Posterior cingulate gyrus (tissue), 11 donors: ENCODE measurements at regions not wholly inside any gene's neighbourhood (a gene's known extent, or its start where the extent isn't known, plus 50 kb on each side); places are given as distances from the start of the nearest gene placed in this dataset.

Experiments used
- DNase-seq, 10 donors: peaks; one replicate each; pipeline versions ENCODE4 v3.0.0 to v3.0.0-alpha.2; 2020 to 2021; ENCODE audit warnings: mixed read lengths in 3 of 10
- intact Hi-C: fragments of 100-400 bp; cut with DNase I; formaldehyde crosslinking; loops from one replicate; pipeline ENCODE4 v1.15.1; 2023

DNA sequence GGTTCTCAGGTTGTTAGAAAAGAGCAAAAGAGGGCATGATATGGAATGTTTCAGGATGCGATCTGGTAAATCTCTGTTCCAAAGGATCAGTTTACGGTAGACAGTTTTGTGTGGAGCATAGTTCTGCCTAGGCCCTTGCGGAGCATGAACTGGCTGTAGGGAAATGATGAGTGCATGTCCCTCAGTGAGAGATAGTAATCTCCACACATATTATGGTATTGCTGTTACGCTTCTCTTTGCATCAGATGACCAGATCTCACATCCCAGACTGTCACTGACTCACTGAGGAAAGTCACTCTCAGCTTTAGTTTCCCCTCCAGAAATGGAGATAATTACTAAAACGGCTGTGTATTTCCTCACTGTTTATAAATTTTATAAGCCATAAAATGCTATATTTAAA, 836.0 kb downstream of the JRKL start:
- intact Hi-C loops, result no loop called here
- DNase-seq, result no peak

DNA sequence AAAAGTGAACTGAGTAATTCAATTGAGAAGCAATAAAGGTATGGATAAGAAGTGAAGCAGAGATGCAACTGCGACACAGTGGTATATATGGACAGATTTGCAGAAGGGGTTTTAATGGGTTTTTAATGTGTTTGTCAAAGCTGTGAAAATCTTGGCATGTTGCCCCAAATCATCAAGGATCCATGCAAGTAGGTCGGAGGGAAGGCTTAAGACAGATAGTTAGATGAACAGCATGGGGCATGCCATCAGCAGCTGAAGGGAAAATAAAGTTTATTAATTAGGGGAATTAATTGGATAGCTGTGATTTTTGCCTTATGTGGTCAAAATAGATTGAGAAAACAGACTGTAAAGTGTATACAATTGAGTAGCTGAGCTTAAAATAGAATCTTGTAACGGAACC, 840.1 kb downstream of the JRKL start:
- intact Hi-C loops, result no loop called here
- DNase-seq, result no peak

DNA sequence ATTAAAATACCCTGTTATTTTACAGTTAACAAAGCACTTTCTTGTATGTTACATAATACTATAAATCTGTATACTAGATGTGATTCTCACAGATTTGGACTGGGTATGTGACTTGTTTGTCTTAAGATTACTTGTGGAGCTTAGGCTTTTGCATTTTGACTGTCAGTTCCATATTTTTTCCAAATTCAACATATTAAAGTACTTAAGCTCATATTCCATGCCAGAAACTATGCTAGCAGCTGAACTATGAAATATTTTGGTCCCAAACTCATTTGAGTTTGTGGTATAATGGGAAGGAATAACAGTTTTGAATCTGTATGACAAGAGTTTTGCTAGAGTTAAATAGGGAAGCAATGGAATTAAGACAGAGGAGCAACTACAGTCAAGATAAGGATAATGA, 841.4 kb downstream of the JRKL start:
- intact Hi-C loops, result no loop called here
- no peak for DNase-seq

DNA sequence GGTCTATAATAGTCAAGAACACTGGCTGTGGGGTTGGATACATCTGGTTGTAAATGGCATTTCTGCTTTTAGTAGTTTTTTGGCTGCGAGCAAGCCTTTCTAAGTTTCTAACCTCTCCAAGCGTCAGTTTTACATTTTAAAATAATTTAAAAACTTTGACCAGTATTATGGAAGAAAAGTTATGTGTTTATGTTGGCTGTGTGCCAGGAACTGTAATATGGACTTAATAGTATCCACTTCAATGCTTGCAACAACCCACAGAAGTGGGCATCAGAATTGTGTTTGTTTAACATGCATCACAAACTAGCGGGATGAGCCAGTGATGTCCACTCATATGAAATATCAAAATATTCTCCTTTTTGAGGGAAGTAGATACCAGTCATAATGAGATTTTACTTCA, 844.2 kb downstream of the JRKL start:
- intact Hi-C loops, result no loop called here

DNA sequence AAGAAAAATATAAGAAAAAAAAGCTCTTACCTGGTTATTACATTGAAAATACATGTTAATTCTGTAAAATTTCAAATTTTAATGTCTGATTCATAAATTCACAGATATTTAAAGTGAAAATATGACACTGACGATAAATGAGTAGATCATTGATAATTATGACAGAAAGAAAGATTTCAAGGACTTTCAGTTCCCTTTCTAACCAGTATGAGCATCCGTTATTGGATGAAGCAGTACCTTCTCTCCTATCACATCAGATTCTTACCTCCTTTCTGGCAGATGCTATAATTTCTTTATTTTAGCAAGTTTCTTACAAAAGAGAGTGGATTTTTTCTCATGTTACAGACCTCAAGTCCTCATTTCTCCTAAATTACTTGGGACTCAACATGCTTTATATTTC, 847.3 kb downstream of the JRKL start:
- intact Hi-C loops, result no loop called here
- DNase-seq, result no peak

More for the DNA sequence above, 844.2 kb downstream of the JRKL start:
- no peak for DNase-seq

DNA sequence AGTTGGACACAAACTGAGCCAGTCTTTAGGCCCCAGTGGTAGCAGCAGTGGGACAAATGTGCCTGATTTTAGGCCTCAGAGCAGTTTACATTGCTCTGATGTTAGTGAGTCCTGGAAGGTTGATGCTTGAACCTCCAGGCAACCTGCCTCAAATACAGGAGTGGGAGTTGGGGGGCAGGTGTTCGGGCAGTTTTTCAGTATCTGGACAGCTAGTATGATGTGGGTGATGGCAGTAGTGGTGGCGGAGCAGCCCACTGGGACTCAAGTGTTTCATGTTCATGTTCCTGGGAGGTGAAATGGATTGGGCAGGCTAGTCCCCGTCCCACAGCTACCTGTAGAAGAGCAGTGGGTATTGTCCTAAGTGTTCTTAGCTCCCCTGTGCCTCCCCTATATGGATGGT, 857.8 kb downstream of the JRKL start:
- peak in 2 of 10 donors; percentile 52 to 70 for DNase-seq
- intact Hi-C loops, result no loop called here

DNA sequence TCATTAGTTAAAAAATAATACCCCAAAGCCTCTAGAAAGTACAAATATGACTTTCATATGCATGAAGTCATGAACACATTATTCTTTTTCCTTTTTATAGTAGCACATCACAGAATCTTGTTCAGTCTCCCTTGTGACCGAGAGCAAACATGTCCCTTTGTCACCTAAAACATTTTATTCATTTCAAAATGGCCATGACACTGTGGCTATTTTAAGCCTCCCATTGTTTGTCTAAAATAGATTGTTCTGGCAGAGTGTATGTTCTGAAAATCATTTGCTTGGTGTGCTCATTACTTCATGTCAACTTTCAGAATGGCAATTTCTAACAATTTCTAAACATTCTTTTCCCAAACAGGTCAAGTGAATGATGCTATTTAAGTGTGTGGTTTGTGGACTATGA, 865.0 kb downstream of the JRKL start:
- intact Hi-C loops, result no loop called here
- DNase-seq, result no peak

DNA sequence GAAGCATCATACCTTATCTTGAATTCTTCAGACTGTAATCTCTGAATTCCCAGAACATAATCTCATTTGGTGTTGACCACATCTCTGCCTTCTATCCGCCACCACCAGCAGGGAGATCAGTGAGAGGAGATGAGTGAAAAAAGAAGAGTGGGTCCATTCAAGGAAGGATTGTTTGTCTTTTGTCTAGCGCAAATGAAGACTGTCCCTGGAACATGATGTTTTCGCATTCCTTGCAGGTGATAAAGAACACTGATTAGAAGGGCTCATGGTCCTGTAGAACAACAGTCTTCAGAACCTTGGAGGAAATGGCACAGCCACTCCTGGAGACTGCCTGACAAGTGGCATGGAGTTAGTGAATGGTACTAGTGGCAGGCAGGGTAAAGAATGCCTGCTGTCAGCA, 869.6 kb downstream of the JRKL start:
- intact Hi-C loops, result no loop called here
- no peak for DNase-seq

DNA sequence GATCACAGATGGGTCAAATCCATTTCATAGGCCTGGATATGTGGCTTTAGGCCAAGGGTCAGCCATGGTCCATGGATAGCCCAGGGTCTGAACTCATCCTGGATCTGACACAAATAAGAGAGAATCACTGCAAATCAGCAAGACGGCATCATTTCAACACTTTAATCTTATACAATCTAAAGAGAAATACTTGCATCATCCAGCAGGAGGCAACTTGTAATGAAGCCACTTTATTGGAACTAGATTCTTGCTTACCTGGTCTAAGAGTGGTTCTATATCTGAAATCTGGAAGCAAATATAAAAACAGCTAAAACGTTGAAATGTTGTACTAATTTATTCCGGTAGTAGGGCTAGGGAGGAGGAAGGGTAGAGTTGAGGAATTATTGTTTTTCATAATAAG, 870.1 kb downstream of the JRKL start:
- intact Hi-C loops, result no loop called here

DNA sequence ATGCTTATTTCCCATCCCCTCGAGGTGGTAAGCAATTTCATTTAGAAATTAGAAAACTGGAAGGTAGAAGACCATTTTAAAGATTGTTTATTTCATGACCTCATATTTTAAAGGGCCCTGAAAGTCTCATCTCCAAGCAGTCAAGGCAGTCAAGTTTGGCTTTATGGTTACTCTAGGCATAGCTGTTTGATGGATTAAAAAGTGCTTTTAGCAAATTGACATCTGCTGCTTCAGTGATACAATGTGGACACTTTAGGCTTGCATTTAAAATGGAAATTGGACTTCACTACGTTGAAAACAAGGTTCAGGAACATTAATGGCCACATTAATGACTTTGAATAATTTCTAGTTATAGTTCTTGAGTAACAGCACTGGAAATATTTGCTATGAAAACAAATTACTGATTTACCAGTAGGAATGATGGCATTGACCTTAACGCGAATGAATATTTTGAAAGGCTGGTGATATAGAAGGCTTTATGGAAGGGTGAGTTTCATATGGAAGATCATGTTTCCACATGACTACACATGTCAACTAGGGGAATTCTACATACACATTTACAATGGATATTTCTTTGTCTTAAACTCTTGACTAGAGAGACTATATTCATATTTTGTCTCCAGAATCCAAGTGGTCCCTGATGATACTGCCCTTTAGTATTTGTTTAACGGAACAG, 873.5 kb downstream of the JRKL start:
- DNase-seq, result no peak
- intact Hi-C loops, result no loop called here

More for the DNA sequence above, 870.1 kb downstream of the JRKL start:
- no peak for DNase-seq

DNA sequence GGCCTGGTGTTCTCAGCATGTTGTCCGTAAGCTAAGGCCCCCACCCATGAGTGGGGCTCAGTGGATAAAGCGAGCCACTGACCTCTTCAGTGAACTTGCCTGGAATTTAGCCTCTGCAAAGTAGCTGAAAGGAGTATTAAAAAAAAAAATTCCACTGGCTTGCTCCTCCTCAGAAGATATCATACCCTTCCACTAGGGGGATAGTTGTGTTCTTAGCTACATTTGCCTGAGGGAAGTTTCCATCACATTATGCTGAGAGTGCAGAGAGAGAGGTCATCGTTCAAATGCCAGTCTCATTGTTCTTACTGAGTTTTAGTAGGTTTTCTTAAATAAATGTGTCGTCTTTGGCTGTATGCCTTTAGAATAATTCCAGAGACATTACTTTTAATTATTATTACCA, 879.7 kb downstream of the JRKL start:
- intact Hi-C loops, result no loop called here
- no peak for DNase-seq

DNA sequence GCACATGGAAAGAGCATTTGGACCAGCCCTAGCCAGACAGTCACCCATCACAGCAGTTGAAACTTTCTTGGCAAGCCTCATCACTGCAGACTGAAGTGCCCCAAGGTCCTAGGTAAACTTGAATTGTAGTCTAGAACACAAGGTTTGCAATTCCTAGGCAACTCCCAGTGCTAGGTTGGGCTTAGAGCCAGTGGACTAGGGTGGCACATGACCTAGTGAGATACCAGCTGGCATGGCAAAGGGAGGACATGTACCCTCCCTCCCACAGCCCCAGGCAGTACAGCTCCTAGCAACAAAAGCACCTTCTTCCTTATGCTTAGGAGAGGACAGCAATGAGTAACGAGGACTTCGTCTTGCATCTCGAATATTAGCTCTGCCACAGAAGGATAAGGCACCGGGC, 889.5 kb downstream of the JRKL start:
- no peak for DNase-seq

DNA sequence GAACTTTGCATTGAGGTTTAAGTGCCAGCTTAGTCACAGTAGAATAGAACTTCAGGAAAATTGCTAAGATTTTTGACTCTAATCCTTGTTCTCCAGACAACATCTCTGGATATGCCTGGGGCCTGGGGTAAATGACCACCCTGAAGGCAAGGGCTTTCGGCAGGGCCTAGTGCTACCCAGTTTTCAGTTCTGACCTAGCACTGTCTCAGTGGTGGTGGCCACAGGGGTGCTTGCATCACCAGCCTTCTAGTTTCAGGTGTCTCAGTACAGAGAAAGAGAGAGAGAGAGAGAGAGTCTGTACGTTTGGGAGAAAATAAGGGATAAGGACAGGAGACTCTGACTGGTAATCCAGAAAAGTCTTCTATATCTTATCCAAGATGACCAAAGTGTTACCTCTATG, 890.5 kb downstream of the JRKL start:
- DNase-seq, result peak in 1 of 10 donors; percentile 30
- intact Hi-C loops, result no loop called here

More for the DNA sequence above, 889.5 kb downstream of the JRKL start:
- intact Hi-C loops, result no loop called here

DNA sequence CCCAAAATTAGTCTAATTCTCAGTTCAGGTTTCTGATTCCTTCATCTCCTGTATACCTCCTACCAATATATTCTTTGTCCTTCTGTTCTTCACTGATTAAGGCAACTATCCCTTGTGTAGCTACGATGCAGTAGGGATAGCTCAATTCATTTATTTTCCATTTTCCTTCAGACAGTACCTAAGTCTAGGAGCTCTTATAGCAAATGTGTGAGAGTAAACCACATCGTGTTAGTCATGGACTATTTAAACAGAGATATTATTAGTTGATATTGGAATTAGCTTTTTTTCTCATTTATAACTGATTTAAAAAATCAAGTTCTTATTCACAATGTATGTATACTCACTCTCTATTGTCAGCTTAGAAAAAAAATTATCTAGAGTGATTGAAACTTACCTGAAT, 900.0 kb downstream of the JRKL start:
- intact Hi-C loops, result no loop called here

DNA sequence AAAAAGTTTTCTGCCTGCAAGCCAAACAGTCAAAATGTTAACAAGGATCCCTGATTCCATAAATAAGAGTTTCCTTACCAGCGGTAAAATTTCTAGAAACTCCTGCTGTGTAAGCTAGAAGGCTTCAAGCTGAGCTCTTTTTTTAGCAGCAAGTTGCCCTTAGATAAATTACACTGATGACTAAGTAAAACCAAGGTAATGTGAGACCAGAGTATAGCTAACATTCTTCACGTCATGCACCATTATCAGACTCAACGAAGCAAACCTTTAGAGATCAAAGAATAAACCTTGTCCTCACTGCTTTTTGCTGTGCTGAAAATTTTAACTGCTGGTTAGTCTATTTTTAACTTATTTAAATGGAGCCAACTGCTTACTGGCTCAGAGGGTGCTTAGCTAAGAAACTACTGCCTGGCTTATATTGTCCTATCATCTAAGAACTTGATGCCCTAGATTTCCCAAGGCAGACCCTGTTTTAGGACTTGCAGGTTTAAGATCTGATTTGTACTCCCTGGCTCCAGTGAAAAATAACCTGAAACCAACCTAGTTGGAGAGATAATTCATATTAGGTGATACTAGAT, 900.7 kb downstream of the JRKL start:
- no peak for DNase-seq
- intact Hi-C loops, result no loop called here

More for the DNA sequence above, 900.0 kb downstream of the JRKL start:
- DNase-seq, result no peak

DNA sequence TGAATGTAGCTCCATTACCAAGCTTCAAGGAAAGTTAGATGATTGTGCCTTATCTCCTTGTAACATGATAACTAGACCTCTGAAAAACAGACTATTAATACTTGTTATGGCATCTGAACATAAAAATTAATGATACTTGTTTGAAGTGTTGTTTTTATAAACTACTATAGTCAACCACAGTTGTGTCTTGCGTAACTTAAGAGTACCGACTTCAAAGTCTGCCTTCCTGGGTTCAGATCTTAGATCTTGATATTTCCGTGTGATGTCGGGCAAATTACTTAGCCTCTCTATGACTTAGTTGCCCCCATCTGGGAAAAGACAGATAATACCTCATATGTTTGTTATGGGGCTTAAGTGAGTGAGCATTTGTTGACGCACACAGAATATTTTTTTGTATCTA, 906.5 kb downstream of the JRKL start:
- intact Hi-C loops, result no loop called here
- no peak for DNase-seq

DNA sequence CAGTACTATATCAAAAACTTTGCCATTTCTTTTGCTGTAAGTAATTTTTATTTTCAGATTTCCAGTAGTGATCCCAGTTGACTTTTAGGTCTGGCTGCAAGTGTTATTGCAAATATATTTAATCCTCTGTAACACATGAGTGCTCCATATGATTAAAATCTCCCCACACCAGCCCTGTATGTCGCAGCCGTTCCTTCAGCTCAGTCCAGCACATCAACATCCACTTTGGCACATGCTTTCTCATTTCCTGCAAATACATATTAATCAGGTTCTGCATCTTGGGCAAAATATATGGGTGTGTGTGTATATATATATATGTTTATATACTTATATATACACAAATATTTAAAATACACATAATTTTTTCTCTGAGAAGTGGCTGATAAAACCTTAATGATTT, 919.5 kb downstream of the JRKL start:
- DNase-seq, result no peak

DNA sequence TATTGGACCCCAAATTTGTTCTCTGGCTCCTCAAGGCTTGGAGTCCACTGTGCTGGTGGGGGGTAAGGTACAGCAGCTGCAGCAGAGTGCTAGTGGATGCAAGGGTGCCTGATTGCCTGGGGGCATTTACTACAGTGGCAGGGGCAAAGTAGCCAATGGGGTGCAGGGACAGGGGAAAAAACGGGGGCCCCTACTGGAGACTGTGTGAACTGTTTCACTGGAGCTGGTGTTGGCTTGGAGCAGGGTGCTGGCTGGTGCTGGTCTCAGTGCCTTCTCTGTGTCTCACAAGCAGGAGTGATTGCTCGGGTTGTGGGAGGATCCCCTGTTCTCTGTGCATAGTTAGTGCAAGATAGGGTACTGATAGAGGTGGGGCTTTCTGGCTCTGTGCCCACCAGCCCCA, 935.9 kb downstream of the JRKL start:
- intact Hi-C loops, result no loop called here
- DNase-seq, result peak in 1 of 10 donors; percentile 44

More for the DNA sequence above, 919.5 kb downstream of the JRKL start:
- intact Hi-C loops, result no loop called here

DNA sequence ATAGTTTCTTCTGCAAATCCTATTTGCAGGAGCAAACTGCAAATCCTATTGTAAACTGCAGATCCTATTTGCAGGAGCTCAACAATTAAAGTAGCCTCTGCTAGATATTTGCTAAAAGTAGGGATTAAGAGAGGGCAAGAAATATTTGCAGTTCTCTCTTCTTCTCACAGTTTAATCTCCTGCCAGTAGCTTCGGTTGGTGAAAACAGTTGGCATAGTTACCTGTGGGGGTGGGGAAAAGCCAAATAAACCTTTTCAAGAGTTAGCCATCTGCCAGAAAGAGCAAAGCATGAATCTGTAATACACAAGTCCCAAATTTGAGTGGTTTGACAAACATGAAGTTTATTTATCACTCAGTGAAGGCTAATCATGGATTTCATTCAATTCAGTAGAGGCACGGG, 942.5 kb downstream of the JRKL start:
- no peak for DNase-seq
- intact Hi-C loops, result no loop called here

DNA sequence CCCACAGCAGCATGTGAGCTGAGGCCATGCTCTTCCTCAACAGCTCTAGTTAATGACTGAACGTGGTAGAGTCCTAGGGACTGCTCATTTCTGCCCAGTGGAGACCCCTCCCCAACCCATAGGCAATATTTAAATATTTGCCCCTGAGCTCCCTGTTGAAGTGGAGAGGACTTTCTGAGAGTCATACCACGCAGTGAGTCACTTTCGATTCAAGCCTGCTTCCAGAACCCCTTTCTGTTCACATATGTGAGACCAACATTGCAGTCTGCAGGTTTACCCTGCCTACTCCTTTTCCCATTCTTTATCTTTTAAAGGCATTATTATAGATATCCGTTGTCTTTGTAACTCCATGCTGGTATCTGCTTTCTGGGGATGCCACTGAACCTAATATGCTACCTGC, 946.3 kb downstream of the JRKL start:
- intact Hi-C loops, result no loop called here
- DNase-seq, result no peak

DNA sequence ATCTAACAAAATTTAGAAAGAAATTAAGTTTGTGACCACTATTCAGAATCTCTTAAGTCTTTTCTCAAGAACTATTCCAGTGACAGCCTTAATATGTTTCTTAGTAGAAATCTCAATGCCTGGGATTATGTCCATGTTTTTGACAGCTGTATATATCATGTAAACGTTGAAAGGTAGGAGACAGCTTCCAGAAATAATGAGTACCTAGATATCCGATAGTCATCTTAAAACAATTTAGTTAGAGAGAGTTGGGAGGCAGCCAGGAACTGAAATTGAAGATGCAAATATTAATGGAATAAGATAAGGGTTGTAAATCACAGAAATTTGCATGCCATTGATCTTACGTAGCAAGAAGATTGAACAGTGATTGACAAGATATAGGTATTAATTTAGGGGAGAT, 955.2 kb downstream of the JRKL start:
- intact Hi-C loops, result no loop called here
- DNase-seq, result no peak

DNA sequence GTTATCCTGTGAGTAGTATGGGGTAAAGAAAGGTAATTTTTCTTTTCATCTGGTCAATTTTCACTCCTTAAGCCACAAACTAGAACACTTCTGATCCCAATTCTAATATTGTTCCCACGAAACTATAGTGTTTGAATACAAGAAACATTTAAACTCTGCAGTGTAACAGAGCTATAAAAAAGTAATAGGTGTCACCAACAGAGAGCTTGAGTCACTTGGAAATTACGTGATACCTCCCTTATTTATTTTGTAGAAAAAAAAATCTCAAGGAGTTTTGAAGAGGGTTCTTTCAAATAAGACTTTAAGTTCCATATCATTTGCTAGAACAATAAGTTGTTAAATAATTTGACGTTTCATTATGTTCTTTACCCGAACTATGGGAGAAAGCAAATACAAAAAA, 959.4 kb downstream of the JRKL start:
- intact Hi-C loops, result no loop called here
- no peak for DNase-seq

DNA sequence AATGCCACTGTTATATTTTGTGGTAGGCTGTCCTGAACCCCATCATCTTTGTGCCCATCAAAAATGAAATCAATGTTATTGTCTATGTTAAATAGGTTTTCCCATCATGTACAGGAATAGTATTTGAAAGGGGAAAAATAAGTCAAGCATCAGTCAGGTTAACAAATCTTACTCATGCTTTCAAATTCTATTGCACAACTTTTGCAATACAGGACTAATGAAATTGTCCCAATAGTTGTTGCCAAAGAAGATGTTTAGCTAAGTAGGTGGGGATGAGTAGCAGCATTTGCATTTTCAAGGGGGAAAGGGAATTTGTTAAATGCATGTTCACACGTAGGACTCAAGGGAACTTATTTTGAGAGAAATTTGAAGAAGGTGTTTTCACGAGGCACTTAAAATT, 962.1 kb downstream of the JRKL start:
- intact Hi-C loops, result no loop called here

More for the DNA sequence above, 962.1 kb downstream of the JRKL start:
- DNase-seq, result no peak
